Neural crest cell (in vitro differentiated cells): ENCODE measurements at regions not wholly inside any gene's neighbourhood (a gene's known extent, or its start where the extent isn't known, plus 50 kb on each side); places are given as distances from the start of the nearest gene placed in this dataset.
"Not testable (repeated sequence)": the region's sequence is repeated elsewhere in the genome, so short reads cannot be mapped to it uniquely, and the experiment has no call there.

Experiments
- DNase-seq: peaks from one replicate; pipeline ENCODE4 v3.0.0; 2021; ENCODE audit warnings: low read depth, mixed read lengths, low spot score
- H3K27ac Mint-ChIP-seq: one replicate; pipeline ENCODE4 v1.8.0; 2021; ENCODE audit warnings: mild to moderate bottlenecking, mixed read lengths; ENCODE audit not compliant: unreplicated experiment
- H3K27me3 Mint-ChIP-seq: 2 replicates; pipeline ENCODE4 v1.8.0; 2021; ENCODE audit warnings: low read depth, mild to moderate bottlenecking, mixed read lengths
- H3K36me3 Mint-ChIP-seq: 2 replicates; pipeline ENCODE4 v1.8.0; 2021; ENCODE audit warnings: low read depth, mild to moderate bottlenecking, mixed read lengths
- H3K4me1 Mint-ChIP-seq: 2 replicates; pipeline ENCODE4 v1.8.0; 2021; ENCODE audit warnings: mixed read lengths
- H3K4me3 Mint-ChIP-seq: one replicate; pipeline ENCODE4 v1.8.0; 2021; ENCODE audit warnings: mild to moderate bottlenecking, mixed read lengths
- H3K9me3 Mint-ChIP-seq: 2 replicates; pipeline ENCODE4 v1.8.0; 2021; ENCODE audit warnings: mixed read lengths
- CTCF ChIP-seq: fragments of 200-600 bp; sonication (generic); conservative IDR thresholded peaks from 2 replicates; pipeline ENCODE4 v1.5.0; 2021; ENCODE audit warnings: antibody characterized with exemption, mild to moderate bottlenecking

- no peak overlapping the region for H3K4me3 Mint-ChIP-seq
- DNase-seq = no peak
- peaks cover 20% of the 10 kb centered on the region for H3K9me3 Mint-ChIP-seq
- no peak overlapping the region for H3K27ac Mint-ChIP-seq
- no peaks in the 10 kb centered on the region for H3K4me1 Mint-ChIP-seq
- peaks cover 12% of the 10 kb centered on the region for H3K36me3 Mint-ChIP-seq
- TF ChIP-seq CTCF = no peak
- H3K27me3 Mint-ChIP-seq = no peaks in the 10 kb centered on the region
These were observed 257.3 kb downstream of the ZNF33B start for GRCh38 chr10:42380926-42381547.

GRCh38 chr10:42367532-42368230 is 270.7 kb downstream of the ZNF33B start:
- no peak for DNase-seq

GRCh38 chr10:42351745-42352144 is 286.6 kb downstream of the ZNF33B start:
- DNase-seq = no peak
- H3K4me3 Mint-ChIP-seq = no peak overlapping the region
- no peaks in the 10 kb centered on the region for H3K36me3 Mint-ChIP-seq
- H3K9me3 Mint-ChIP-seq = peaks cover 6% of the 10 kb centered on the region
- no peaks in the 10 kb centered on the region for H3K27me3 Mint-ChIP-seq
- H3K4me1 Mint-ChIP-seq = no peaks in the 10 kb centered on the region
- TF ChIP-seq CTCF = no peak
- H3K27ac Mint-ChIP-seq = no peak overlapping the region

More at GRCh38 chr10:42367532-42368230, 270.7 kb downstream of the ZNF33B start:
- peaks cover 12% of the 10 kb centered on the region for H3K9me3 Mint-ChIP-seq
- no peaks in the 10 kb centered on the region for H3K4me1 Mint-ChIP-seq
- no peak for TF ChIP-seq CTCF
- no peak overlapping the region for H3K4me3 Mint-ChIP-seq
- peaks cover 10% of the 10 kb centered on the region for H3K36me3 Mint-ChIP-seq
- no peaks in the 10 kb centered on the region for H3K27me3 Mint-ChIP-seq
- no peak overlapping the region for H3K27ac Mint-ChIP-seq

- H3K4me1 Mint-ChIP-seq, DNase-seq, H3K27ac Mint-ChIP-seq, H3K27me3 Mint-ChIP-seq, H3K4me3 Mint-ChIP-seq: not testable (repeated sequence)
- Mint-ChIP-seq H3K9me3 (peaks cover 13% of the 10 kb centered on the region), H3K36me3 (peaks cover 17% of the 10 kb centered on the region)
These were observed 301.6 kb downstream of the ZNF33B start for GRCh38 chr10:42336593-42337337.

- not testable (repeated sequence) for H3K27me3 Mint-ChIP-seq, DNase-seq, H3K4me1 Mint-ChIP-seq, H3K4me3 Mint-ChIP-seq, H3K27ac Mint-ChIP-seq
- H3K9me3 Mint-ChIP-seq = peaks cover 16% of the 10 kb centered on the region
- peaks cover 17% of the 10 kb centered on the region for H3K36me3 Mint-ChIP-seq
These were observed 302.6 kb downstream of the ZNF33B start for GRCh38 chr10:42335653-42336296.

- no peak overlapping the region for H3K27ac Mint-ChIP-seq
- H3K36me3 Mint-ChIP-seq = peaks cover 90% of the 10 kb centered on the region
- H3K9me3 Mint-ChIP-seq = peaks cover 94% of the 10 kb centered on the region
- no peak for DNase-seq
- no peaks in the 10 kb centered on the region for H3K4me1 Mint-ChIP-seq
- no peaks in the 10 kb centered on the region for H3K27me3 Mint-ChIP-seq
- no peak for TF ChIP-seq CTCF
- H3K4me3 Mint-ChIP-seq = no peak overlapping the region
These were observed 334.0 kb downstream of the ZNF33B start for GRCh38 chr10:42304341-42304740.

- H3K27me3 Mint-ChIP-seq, H3K27ac Mint-ChIP-seq, DNase-seq, H3K4me3 Mint-ChIP-seq, H3K4me1 Mint-ChIP-seq, H3K36me3 Mint-ChIP-seq, H3K9me3 Mint-ChIP-seq: not testable (repeated sequence)
These were observed 356.5 kb downstream of the ZNF33B start for GRCh38 chr10:42281896-42282295.

GRCh38 chr10:42269788-42270187 is 368.6 kb downstream of the ZNF33B start:
- not testable (repeated sequence) for DNase-seq, H3K4me1 Mint-ChIP-seq, H3K27me3 Mint-ChIP-seq, H3K36me3 Mint-ChIP-seq, H3K9me3 Mint-ChIP-seq, H3K27ac Mint-ChIP-seq, H3K4me3 Mint-ChIP-seq

GRCh38 chr10:42263259-42263658 is 375.1 kb downstream of the ZNF33B start:
- H3K27ac Mint-ChIP-seq = not testable (repeated sequence)
- H3K9me3 Mint-ChIP-seq = peaks cover 11% of the 10 kb centered on the region

More at GRCh38 chr10:42263259-42263658, 375.1 kb downstream of the ZNF33B start:
- not testable (repeated sequence) for H3K27me3 Mint-ChIP-seq, DNase-seq, H3K36me3 Mint-ChIP-seq, H3K4me1 Mint-ChIP-seq, H3K4me3 Mint-ChIP-seq
